Stomach (tissue), 8 donors: ENCODE measurements at regions not wholly inside any gene's neighbourhood (a gene's known extent, or its start where the extent isn't known, plus 50 kb on each side); places are given as distances from the start of the nearest gene placed in this dataset.

Source experiments
- DNase-seq, 2 donors: peaks; one replicate each; pipeline versions ENCODE4 v3.0.0 to v3.0.0-alpha.2; 2013 to 2019
- H3K27ac ChIP-seq, 5 donors: fragments of 200-600 bp in 4 of 5; sonication (generic) in 4 of 5; one replicate each; pipeline ENCODE4 v1.5.1; 2013 to 2019; ENCODE audit warnings: mild to moderate bottlenecking in 1 of 5, moderate library complexity in 1 of 5
- H3K27me3 ChIP-seq, 3 donors: fragments of 200-600 bp; sonication (generic); one replicate each; pipeline ENCODE4 v1.5.1; 2017 to 2019; ENCODE audit warnings: mixed run types in 1 of 3
- H3K36me3 ChIP-seq, 4 donors: fragments of 200-600 bp; sonication (generic); 1 replicate in 3 of 4; 2 replicates in 1 of 4; pipeline ENCODE4 v1.5.1; 2016 to 2019
- H3K4me1 ChIP-seq, 4 donors: fragments of 200-600 bp; sonication (generic); one replicate each; pipeline ENCODE4 v1.5.1; 2016 to 2019
- H3K4me3 ChIP-seq, 4 donors: fragments of 200-600 bp; sonication (generic) in 3 of 4; one replicate each; pipeline ENCODE4 v1.5.1; 2016 to 2019; ENCODE audit warnings: mild to moderate bottlenecking in 1 of 4
- H3K9me3 ChIP-seq, 4 donors: fragments of 200-600 bp; sonication (generic); one replicate each; pipeline ENCODE4 v1.5.1; 2016 to 2019
- CTCF ChIP-seq, 7 experiments: fragments of 450-650 bp in 4 of 7; fragments of 200-600 bp in 3 of 7; sonication (generic) in 3 of 7; IDR thresholded peaks; one replicate each; pipeline ENCODE4 v1.5.1; 2016 to 2019; ENCODE audit warnings: antibody characterized with exemption in 7 of 7, control low read depth in 2 of 7, mild to moderate bottlenecking in 1 of 7
- EP300 ChIP-seq: sonication (generic); formaldehyde crosslinking; IDR thresholded peaks from one replicate; pipeline ENCODE4 v1.6.1; 2017; ENCODE audit warnings: antibody characterized with exemption
- POLR2A ChIP-seq, 4 donors: fragments of 450-650 bp; IDR thresholded peaks; one replicate each; pipeline ENCODE4 v1.6.1; 2016; ENCODE audit warnings: antibody characterized with exemption in 4 of 4, control low read depth in 2 of 4, mild to moderate bottlenecking in 1 of 4, moderate library complexity in 1 of 4
- POLR2AphosphoS5 ChIP-seq, 3 donors: sonication (generic); formaldehyde crosslinking; IDR thresholded peaks; one replicate each; pipeline ENCODE4 v1.6.1; 2016; ENCODE audit warnings: antibody characterized with exemption in 3 of 3
- WGBS, 5 donors: extraction: QIAGEN DNeasy Blood & Tissue Kit in 3 of 5; methylation state at CpG; one replicate each; pipeline versions ENCODE4 v1.1.5 to v1.1.7; 2013 to 2018; 5-methylcytosine and 5-hydroxymethylcytosine counted together
- intact Hi-C: fragments of 100-400 bp; cut with DNase I; formaldehyde crosslinking; loops from one replicate; pipeline ENCODE4 v1.15.1; 2023; ENCODE audit warnings: low total_unique reads
- donor health status: healthy with polysubstance abuse.
- donor health status: Bipolar disorder and iron deficiency.
- donor health status: healthy.

DNA sequence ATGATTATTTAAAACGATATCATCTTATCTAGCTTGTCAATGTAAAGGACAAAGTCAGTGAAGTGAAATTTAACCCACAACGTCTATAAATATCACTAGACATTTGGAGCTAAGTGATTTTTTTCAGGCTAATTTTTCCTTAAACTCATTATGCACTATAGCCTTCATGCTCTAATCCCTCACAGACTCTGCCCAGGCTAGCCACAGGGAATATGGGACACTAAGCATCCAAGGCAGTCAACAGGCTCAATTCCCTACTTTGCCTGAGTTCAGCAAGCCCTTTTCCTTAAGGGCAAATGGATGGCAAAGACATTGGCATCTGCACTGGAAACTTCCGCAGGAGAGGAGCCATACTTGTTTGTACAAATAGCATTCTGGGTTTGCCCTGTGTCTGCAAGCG lies 577.0 kb downstream of the LMO4 start:
- intact Hi-C loops = no loop called here
- 52 to 62% (median 61%) methylated on average over 4 of the region's 4 CpGs for WGBS, 5 donors
- no peaks in the 10 kb centered on the region for H3K36me3 ChIP-seq
- H3K4me1 ChIP-seq = peaks cover 0 to 34% (median 21%) of the 10 kb centered on the region in 4 donors
- no peak for TF ChIP-seq POLR2AphosphoS5 (IDR thresholded peaks at IDR 0.05)
- no peak for TF ChIP-seq POLR2A (IDR thresholded peaks at IDR 0.05)
- TF ChIP-seq CTCF (IDR thresholded peaks at IDR 0.05) = no peak
- DNase-seq = no peak
- H3K4me3 ChIP-seq = no peak overlapping the region
- H3K27ac ChIP-seq = no peak overlapping the region
- no peaks in the 10 kb centered on the region for H3K9me3 ChIP-seq
- no peaks in the 10 kb centered on the region for H3K27me3 ChIP-seq

DNA sequence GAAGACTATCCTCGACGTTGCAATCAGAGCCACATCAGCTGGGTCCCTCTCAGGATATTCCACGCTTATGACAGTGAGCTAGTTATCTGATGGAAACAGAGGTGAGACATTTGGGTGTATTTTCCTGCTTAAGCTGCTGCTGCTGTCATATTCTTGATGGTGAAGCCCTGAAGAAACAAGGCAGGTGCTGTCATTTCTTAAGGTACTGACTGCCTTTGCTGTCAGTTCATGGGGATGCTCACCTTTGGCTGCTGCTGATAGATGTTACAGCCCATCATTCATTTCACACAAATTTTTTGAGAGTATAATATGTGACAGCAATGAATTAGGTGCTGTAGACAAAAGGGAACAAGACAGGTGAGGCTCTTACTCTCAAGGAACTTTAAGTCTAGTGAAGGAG lies 577.4 kb downstream of the LMO4 start:
- no peak overlapping the region for H3K27ac ChIP-seq
- WGBS, 5 donors = 85 to 93% (median 92%) methylated on average over 3 of the region's 3 CpGs
- TF ChIP-seq CTCF (IDR thresholded peaks at IDR 0.05) (no peak), POLR2A (IDR thresholded peaks at IDR 0.05) (no peak), POLR2AphosphoS5 (IDR thresholded peaks at IDR 0.05) (no peak), EP300 (no peak)
- no peaks in the 10 kb centered on the region for H3K27me3 ChIP-seq
- DNase-seq = no peak
- intact Hi-C loops = no loop called here
- H3K9me3 ChIP-seq = no peaks in the 10 kb centered on the region
- peaks cover 0 to 34% (median 21%) of the 10 kb centered on the region in 4 donors for H3K4me1 ChIP-seq
- no peaks in the 10 kb centered on the region for H3K36me3 ChIP-seq
- no peak overlapping the region for H3K4me3 ChIP-seq

DNA sequence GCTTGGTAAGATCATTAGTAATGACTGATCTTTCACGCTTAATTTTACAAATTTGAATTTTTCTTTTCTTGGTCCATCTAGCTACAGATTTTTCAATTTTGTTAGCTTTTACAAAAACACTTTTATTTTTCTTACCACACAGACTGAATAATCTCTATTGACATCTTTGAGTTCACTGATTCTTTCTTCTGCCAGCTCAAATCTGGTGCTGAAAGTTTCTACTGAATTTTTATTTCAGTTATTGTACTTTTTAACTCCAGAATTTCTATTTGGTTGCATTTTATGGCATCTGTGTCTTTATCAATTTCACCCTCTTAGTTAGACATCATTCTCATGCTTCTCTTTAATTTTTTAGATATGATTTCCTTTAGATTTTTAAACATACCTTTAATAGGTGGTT lies 584.7 kb downstream of the LMO4 start:
- H3K4me1 ChIP-seq = peaks cover 0 to 2% (median 0%) of the 10 kb centered on the region in 4 donors
- DNase-seq = no peak
- H3K4me3 ChIP-seq = no peak overlapping the region
- H3K27ac ChIP-seq = no peak overlapping the region
- 93 to 100% (median 96%) methylated on average over 1 of the region's 1 CpG for WGBS, 5 donors
- TF ChIP-seq POLR2A (IDR thresholded peaks at IDR 0.05) (no peak), POLR2AphosphoS5 (IDR thresholded peaks at IDR 0.05) (no peak), CTCF (IDR thresholded peaks at IDR 0.05) (no peak), EP300 (no peak)
- no peaks in the 10 kb centered on the region for H3K27me3 ChIP-seq
- no peaks in the 10 kb centered on the region for H3K36me3 ChIP-seq
- intact Hi-C loops = no loop called here
- H3K9me3 ChIP-seq = peaks cover 0 to 7% (median 0%) of the 10 kb centered on the region in 4 donors

- Histone ChIP-seq H3K27ac (no peak overlapping the region), H3K9me3 (peaks cover 0 to 7% (median 0%) of the 10 kb centered on the region in 4 donors), H3K36me3 (no peaks in the 10 kb centered on the region), H3K27me3 (no peaks in the 10 kb centered on the region), H3K4me3 (no peak overlapping the region), H3K4me1 (peaks cover 0 to 6% (median 0%) of the 10 kb centered on the region in 4 donors)
- DNase-seq = no peak
- intact Hi-C loops = no loop called here
- TF ChIP-seq POLR2A (IDR thresholded peaks at IDR 0.05) = no peak
- no peak for TF ChIP-seq POLR2AphosphoS5 (IDR thresholded peaks at IDR 0.05)
- TF ChIP-seq CTCF (IDR thresholded peaks at IDR 0.05) = no peak
- TF ChIP-seq EP300 = no peak
Observed at GRCh38 chr1:87914396-87914795, 585.7 kb downstream of the LMO4 start.
